IPS-20b (cell line): ENCODE measurements at regions not wholly inside any gene's neighbourhood (a gene's known extent, or its start where the extent isn't known, plus 50 kb on each side); places are given as distances from the start of the nearest gene placed in this dataset.

Source experiments
- H3K27ac ChIP-seq: one replicate; pipeline ENCODE4 v1.5.1; 2013; ENCODE audit warnings: low read length
- H3K27me3 ChIP-seq: 2 replicates; pipeline ENCODE4 v1.6.1; 2013; ENCODE audit warnings: mild to moderate bottlenecking, low read length, inconsistent platforms; ENCODE audit not compliant: insufficient read depth
- H3K36me3 ChIP-seq: 2 replicates; pipeline ENCODE4 v1.6.1; 2013; ENCODE audit warnings: low read depth, mild to moderate bottlenecking, inconsistent platforms, low read length, moderate library complexity; ENCODE audit not compliant: insufficient read depth
- H3K4me1 ChIP-seq: 2 replicates; pipeline ENCODE4 v1.6.1; 2013; ENCODE audit warnings: mild to moderate bottlenecking, control low read depth, inconsistent platforms, low read length, moderate library complexity; ENCODE audit not compliant: insufficient read depth
- H3K4me3 ChIP-seq: 2 replicates; pipeline ENCODE4 v1.5.1; 2013; ENCODE audit warnings: mild to moderate bottlenecking, low read length, inconsistent platforms
- H3K9ac ChIP-seq: 2 replicates; pipeline ENCODE4 v1.6.1; 2013; ENCODE audit warnings: low read depth, mild to moderate bottlenecking, inconsistent platforms, low read length, moderate library complexity
- H3K9me3 ChIP-seq: 2 replicates; pipeline ENCODE4 v1.6.1; 2013; ENCODE audit warnings: mild to moderate bottlenecking, low read depth, low read length, inconsistent platforms; ENCODE audit not compliant: insufficient read depth

DNA sequence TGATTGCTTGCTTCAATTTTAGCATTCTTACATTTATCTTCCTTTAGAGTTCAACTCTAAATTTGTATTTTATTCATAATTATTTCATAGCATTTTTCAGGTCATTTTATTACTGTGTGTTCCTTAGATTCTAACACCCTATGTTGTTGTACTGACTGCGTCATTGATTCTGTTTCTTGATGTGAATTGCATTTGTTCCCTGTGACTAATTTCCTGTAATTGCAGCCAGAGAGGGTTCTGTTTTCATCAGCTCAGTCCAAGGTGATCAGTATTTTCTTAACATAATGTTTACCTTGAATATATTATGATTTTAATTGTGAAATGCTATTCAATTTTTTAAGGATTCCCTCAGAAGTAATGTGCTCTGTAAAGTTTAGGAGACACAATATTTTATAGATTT is 970.2 kb upstream of the PIK3C3 start:
- H3K27me3 ChIP-seq, result no peaks in the 10 kb centered on the region
- H3K9me3 ChIP-seq, result no peaks in the 10 kb centered on the region
- no peaks in the 10 kb centered on the region for H3K36me3 ChIP-seq

DNA sequence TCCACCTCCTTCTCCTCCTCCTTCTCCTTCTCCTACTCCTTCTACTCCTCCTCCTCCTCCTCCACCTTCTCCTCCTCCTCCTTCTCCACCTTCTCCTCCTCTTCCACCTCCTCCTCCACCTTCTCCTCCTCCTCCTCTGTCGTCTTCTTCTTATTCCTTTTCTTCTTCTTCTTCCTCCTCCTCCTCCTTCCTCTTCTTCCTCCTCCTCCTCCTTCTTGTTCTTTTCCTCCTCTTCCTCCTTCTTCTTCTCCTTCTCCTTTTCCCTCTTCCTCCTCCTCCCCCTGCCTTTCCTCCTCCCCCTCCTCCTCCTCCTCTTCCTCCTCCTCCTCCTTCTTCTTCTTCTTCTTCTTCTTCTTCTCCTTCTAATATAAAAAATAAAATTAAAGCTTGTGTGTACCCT is 971.2 kb upstream of the PIK3C3 start:
- Histone ChIP-seq H3K36me3 (no peaks in the 10 kb centered on the region), H3K9ac (no peak overlapping the region), H3K9me3 (no peaks in the 10 kb centered on the region), H3K27ac (no peak overlapping the region), H3K27me3 (no peaks in the 10 kb centered on the region), H3K4me1 (no peaks in the 10 kb centered on the region), H3K4me3 (no peak overlapping the region)

More for the DNA sequence above, 970.2 kb upstream of the PIK3C3 start:
- Histone ChIP-seq H3K4me1 (no peaks in the 10 kb centered on the region), H3K9ac (no peak overlapping the region), H3K27ac (no peak overlapping the region), H3K4me3 (no peak overlapping the region)

DNA sequence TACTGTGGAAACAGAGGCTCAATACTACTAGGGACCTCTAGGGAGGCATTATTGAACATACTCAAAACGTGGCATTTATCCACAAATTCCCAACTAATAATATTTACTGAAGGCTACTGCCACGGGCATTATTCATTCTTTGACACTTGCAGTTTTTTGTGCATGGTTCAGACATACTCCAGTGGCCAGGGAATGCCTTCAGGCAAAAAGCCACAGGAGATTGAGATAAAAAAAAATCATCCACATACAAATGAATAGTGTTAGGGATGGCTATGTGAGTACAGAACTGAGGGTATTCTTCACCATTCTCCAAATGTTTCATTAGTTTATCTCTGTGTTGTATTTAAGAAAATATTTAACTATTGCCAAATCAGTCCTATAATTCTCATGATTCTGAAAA is 974.9 kb upstream of the PIK3C3 start:
- no peaks in the 10 kb centered on the region for H3K27me3 ChIP-seq
- no peak overlapping the region for H3K27ac ChIP-seq
- no peaks in the 10 kb centered on the region for H3K36me3 ChIP-seq
- no peak overlapping the region for H3K4me3 ChIP-seq
- H3K9ac ChIP-seq, result no peak overlapping the region
- peaks cover 3% of the 10 kb centered on the region; the same call in 1 of the 2 replicates for H3K4me1 ChIP-seq
- H3K9me3 ChIP-seq, result no peaks in the 10 kb centered on the region

DNA sequence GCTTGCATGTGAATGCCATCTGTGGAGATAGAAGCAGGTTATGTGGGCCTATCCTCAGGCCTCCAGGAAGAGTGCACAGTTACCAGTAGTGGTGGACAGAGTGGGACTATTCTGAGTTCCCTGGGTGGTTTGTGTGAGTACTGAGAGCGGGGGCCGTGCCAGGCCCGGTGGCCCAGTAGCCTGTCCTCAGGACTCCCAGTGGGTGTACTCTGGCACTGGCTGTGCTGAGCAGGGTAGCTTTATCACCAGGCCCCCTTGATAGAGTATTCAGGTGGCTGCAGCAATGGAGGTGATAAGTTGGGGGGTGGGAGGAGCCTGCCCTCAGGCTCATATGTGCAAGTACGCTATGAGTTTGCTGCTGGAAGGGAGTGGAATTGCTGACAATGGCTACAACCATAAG is 979.0 kb upstream of the PIK3C3 start:
- Histone ChIP-seq H3K36me3 (no peaks in the 10 kb centered on the region), H3K4me1 (peaks cover 3% of the 10 kb centered on the region; the same call in 1 of the 2 replicates), H3K4me3 (no peak overlapping the region), H3K9ac (no peak overlapping the region), H3K27me3 (no peaks in the 10 kb centered on the region), H3K27ac (no peak overlapping the region), H3K9me3 (no peaks in the 10 kb centered on the region)

DNA sequence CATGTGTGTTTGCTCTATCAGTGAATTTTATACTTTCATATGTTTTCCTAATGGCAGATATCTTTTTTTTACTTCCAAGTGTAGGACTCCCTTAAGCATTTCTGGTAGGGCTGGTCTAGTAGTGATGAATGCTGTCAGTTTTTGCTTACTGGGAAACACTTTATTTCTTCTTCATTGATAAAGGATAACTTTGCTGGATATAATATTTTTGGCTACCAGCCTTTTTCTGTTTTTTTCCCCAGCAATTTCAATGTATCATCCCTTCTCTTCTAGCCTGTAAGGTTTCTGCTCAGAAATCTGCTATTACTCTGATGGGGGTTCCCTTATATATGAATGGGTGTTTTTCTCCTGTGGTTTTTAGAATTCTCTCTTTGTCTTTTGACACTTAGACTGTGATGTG is 980.6 kb upstream of the PIK3C3 start:
- no peaks in the 10 kb centered on the region for H3K36me3 ChIP-seq
- H3K9me3 ChIP-seq, result no peaks in the 10 kb centered on the region
- H3K27me3 ChIP-seq, result no peaks in the 10 kb centered on the region
- H3K9ac ChIP-seq, result no peak overlapping the region
- H3K27ac ChIP-seq, result no peak overlapping the region
- peaks cover 3% of the 10 kb centered on the region; the same call in 1 of the 2 replicates for H3K4me1 ChIP-seq
- no peak overlapping the region for H3K4me3 ChIP-seq

DNA sequence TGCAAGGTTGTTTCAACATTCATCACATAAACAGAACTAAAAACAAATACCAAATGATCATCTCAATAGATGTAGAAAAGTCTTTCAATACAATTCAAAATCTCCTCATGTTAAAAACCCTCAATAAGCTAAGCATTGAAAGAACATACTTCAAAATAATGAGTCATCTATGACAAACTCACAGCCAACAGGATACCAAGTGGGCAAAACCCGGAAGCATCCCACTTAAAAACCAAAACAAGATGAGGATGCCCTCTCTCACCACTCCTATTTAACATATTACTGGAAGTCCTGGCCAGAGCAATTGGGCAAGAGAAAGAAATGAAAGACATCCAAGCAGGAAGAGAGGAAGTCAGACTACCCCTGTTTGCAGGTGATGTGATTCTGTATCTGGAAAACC is 992.2 kb upstream of the PIK3C3 start:
- no peaks in the 10 kb centered on the region for H3K4me1 ChIP-seq
- no peak overlapping the region for H3K9ac ChIP-seq
- H3K9me3 ChIP-seq, result no peaks in the 10 kb centered on the region
- H3K27ac ChIP-seq, result no peak overlapping the region
- no peaks in the 10 kb centered on the region for H3K36me3 ChIP-seq
- H3K4me3 ChIP-seq, result no peak overlapping the region
- H3K27me3 ChIP-seq, result no peaks in the 10 kb centered on the region

DNA sequence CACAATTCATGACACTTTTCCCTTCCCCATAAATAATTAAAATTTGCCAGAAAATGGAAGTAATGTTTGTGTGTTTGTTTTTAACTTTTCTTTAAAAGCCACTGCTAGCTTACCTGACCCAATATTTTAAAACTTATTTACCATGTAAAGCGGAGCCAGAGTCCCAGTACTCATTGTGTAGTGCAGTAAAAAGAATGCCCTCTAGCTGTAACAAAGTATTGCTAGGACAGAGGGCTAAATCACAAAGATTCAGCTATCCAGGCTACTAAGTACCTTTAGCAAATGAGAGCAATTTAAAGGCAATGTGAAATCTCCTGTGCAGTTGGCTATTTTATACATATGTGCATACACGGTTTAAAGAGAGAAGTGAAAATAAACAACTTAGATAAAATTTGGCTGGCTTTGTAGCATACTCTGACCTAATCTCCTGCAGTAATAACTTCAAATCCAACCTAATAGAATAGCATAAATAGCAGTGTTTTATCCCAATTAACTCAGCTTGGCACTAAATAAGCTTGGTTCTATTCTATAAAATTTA is 997.4 kb upstream of the PIK3C3 start:
- no peaks in the 10 kb centered on the region for H3K4me1 ChIP-seq
- H3K27me3 ChIP-seq, result no peaks in the 10 kb centered on the region
- H3K9ac ChIP-seq, result no peak overlapping the region
- no peak overlapping the region for H3K27ac ChIP-seq
- H3K36me3 ChIP-seq, result no peaks in the 10 kb centered on the region
- peaks cover 4% of the 10 kb centered on the region for H3K9me3 ChIP-seq
- no peak overlapping the region for H3K4me3 ChIP-seq

DNA sequence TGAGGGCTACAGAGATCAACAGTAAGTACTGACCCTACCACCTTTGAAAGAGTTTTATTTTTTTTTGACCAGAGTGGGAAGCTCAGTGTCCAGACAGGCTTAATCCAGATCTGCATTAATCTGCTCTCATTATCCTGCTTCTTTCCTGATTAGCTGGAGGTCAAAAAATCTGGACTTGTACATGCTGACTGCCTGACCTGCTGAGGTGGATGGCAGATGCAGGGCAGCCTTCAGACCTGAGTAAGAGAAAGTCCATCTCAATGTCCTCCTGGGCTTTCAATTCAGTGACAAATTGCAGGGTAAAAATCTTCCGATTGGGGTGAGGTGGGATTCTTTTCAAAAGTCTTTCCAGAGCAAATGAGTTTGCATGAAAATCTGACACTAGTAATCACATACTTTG is 998.8 kb upstream of the PIK3C3 start:
- H3K27ac ChIP-seq, result no peak overlapping the region
- H3K4me1 ChIP-seq, result no peaks in the 10 kb centered on the region
- no peak overlapping the region for H3K9ac ChIP-seq
- no peak overlapping the region for H3K4me3 ChIP-seq
- no peaks in the 10 kb centered on the region for H3K27me3 ChIP-seq
- H3K36me3 ChIP-seq, result no peaks in the 10 kb centered on the region
- H3K9me3 ChIP-seq, result peaks cover 4% of the 10 kb centered on the region

DNA sequence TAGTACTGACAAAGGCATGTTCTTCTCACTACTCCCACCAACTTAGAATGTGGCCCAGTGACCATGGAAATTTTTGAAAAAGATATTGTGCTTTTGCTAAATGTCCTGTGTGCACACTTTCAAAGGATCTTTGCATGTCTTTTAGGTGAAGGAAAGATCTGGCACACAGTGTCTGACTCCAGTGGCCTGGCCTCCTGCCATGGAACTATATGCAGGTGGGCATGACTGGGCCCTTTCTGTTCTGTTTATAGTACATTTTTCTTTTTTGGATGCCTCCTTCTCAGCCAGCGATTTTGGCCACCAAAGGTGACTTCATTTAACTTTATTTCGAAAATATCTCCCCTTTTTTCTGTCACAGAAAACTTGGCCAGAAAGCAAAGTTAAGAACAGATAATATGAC is 999.7 kb upstream of the PIK3C3 start:
- H3K36me3 ChIP-seq, result no peaks in the 10 kb centered on the region
- no peak overlapping the region for H3K27ac ChIP-seq
- no peaks in the 10 kb centered on the region for H3K27me3 ChIP-seq
- H3K9me3 ChIP-seq, result peaks cover 4% of the 10 kb centered on the region
- no peaks in the 10 kb centered on the region for H3K4me1 ChIP-seq
- no peak overlapping the region for H3K9ac ChIP-seq
- no peak overlapping the region for H3K4me3 ChIP-seq

DNA sequence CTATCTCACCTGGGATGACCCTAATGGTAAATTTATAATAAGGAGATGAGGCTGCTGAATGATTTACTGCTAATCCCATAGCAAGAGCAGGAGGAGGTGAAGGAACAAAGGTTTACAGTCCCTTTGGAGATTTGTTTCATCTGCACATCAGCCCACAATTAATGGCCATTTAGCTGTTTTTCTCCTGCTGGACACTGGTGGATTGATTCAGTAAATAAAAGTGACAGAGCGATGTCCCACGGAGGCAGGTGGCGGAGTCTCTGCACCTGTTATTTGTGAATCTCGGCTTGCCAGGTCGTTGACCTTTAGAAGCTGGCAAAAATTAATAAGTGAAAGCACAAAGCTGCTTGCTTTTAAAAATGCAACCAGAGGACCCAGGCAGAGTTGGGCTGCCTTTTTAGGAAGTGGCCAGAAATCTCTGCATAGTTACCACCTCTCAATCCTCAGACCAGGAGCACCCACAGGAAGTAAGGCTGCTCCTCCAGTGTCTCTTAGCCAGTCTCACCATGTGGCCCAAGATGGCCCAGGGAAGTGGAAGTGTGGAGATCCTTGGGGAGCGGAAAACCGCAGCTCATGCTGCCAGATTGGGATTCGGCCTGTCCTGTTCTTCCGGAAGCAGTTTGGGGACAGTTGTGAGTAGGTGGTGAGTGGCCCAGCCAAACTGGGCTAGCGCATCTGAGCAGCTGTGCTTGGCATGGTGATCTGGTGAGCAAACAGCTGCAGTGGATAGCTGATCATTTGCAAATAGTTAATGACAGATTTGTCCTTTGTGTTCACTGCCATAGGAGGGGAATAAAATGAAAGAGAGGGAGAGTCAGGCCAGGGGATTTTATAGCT is 1005.7 kb upstream of the PIK3C3 start:
- Histone ChIP-seq H3K36me3 (no peaks in the 10 kb centered on the region), H3K4me3 (no peak overlapping the region), H3K9me3 (peaks cover 4% of the 10 kb centered on the region), H3K4me1 (no peaks in the 10 kb centered on the region), H3K9ac (no peak overlapping the region), H3K27ac (no peak overlapping the region), H3K27me3 (no peaks in the 10 kb centered on the region)

DNA sequence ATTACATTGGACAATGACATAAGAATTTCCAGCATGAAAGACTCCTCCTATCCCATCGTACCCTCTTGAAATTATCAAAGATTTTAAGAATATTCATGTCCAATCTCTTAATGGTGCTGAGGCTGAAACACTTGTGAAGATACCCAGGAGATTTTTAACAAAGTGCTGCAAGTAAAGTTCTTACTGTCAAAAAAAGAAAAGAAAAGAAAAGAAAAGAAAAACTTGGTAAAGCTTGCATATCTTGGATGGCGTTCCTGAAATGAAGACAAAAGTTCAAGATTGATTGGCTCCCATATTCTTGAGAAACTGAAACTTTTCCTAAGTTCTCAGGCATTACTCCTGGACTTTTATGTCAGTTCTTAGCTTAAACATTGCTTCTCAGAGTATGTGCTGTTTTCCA is 1010.5 kb upstream of the PIK3C3 start:
- Histone ChIP-seq H3K36me3 (no peaks in the 10 kb centered on the region), H3K27ac (no peak overlapping the region), H3K4me3 (no peak overlapping the region), H3K4me1 (no peaks in the 10 kb centered on the region), H3K9me3 (no peaks in the 10 kb centered on the region), H3K27me3 (no peaks in the 10 kb centered on the region), H3K9ac (no peak overlapping the region)
